ENCODE measurements at regions not wholly inside any gene's neighbourhood (a gene's known extent, or its start where the extent isn't known, plus 50 kb on each side); places are given as distances from the start of the nearest gene placed in this dataset.

- TF ChIP-seq, protein P1, sequence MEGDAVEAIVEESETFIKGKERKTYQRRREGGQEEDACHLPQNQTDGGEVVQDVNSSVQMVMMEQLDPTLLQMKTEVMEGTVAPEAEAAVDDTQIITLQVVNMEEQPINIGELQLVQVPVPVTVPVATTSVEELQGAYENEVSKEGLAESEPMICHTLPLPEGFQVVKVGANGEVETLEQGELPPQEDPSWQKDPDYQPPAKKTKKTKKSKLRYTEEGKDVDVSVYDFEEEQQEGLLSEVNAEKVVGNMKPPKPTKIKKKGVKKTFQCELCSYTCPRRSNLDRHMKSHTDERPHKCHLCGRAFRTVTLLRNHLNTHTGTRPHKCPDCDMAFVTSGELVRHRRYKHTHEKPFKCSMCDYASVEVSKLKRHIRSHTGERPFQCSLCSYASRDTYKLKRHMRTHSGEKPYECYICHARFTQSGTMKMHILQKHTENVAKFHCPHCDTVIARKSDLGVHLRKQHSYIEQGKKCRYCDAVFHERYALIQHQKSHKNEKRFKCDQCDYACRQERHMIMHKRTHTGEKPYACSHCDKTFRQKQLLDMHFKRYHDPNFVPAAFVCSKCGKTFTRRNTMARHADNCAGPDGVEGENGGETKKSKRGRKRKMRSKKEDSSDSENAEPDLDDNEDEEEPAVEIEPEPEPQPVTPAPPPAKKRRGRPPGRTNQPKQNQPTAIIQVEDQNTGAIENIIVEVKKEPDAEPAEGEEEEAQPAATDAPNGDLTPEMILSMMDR (conservative IDR thresholded peaks at IDR 0.05; ENCODE audit: low read length) = no peak
- TF ChIP-seq EZH2phosphoT487 (IDR thresholded peaks at IDR 0.05; ENCODE audit: borderline replicate concordance, low read depth, low read length) = no peak
Observed at GRCh38 chr14:71301611-71302010, 394.4 kb downstream of the PCNX1 start.
